HEK293 (cell line): ENCODE measurements at regions not wholly inside any gene's neighbourhood (a gene's known extent, or its start where the extent isn't known, plus 50 kb on each side); places are given as distances from the start of the nearest gene placed in this dataset.

Experiments used
- CTCF ChIA-PET: fragments of 350-600 bp; formaldehyde crosslinking; extraction: SDS; loops from one replicate; lab custom pipeline; 2021; ENCODE audit warnings: antibody characterized with exemption; lab: Yijun Ruan, JAX
- POLR2A ChIA-PET: fragments of 300-600 bp; formaldehyde crosslinking; extraction: SDS; loops from one replicate; lab custom pipeline; 2020; ENCODE audit warnings: antibody characterized with exemption, inconsistent platforms; lab: Yijun Ruan, JAX
- H3K27ac ChIP-seq: fragments of 200-500 bp; sonication (Bioruptor generic); 2 replicates; pipeline ENCODE4 v1.5.1; 2014; ENCODE audit warnings: low read depth, low read length, control low read depth, inconsistent platforms; ENCODE audit errors: extremely low read depth
- H3K36me3 ChIP-seq, 2 experiments: fragments of 200-500 bp in 1 of 2; sonication (Bioruptor generic) in 1 of 2; 1 replicate in 1 of 2; 2 replicates in 1 of 2; pipeline ENCODE4 v1.5.1; 2014 to 2017; ENCODE audit warnings: inconsistent platforms in 2 of 2, low read length in 2 of 2; ENCODE audit not compliant: control insufficient read depth in 2 of 2, insufficient read depth in 1 of 2
- H3K4me1 ChIP-seq: fragments of 200-500 bp; sonication (Bioruptor generic); 2 replicates; pipeline ENCODE4 v1.5.1; 2014; ENCODE audit warnings: mild to moderate bottlenecking, low read length, inconsistent platforms; ENCODE audit not compliant: control insufficient read depth, insufficient read depth
- H3K4me3 ChIP-seq: 2 replicates; pipeline ENCODE4 v1.5.1; 2011; ENCODE audit warnings: low read depth, mild to moderate bottlenecking, control low read depth, low read length, moderate library complexity
- H3K9me3 ChIP-seq: fragments of 200-500 bp; sonication (Bioruptor generic); 2 replicates; pipeline ENCODE4 v1.5.1; 2014; ENCODE audit warnings: low read depth, low read length, inconsistent platforms; ENCODE audit not compliant: control insufficient read depth, insufficient read depth
- GLI2 ChIP-seq: fragments of 450-650 bp; formaldehyde crosslinking; IDR thresholded peaks from 2 replicates; pipeline ENCODE4; 2017; ENCODE audit warnings: missing biosample characterization, missing genetic modification characterization, low read depth, borderline replicate concordance
- GLIS1 ChIP-seq: fragments of 450-650 bp; formaldehyde crosslinking; IDR thresholded peaks from 2 replicates; pipeline ENCODE4 v1.5.1; 2016; ENCODE audit warnings: missing biosample characterization, missing genetic modification characterization
- SP2 ChIP-seq: fragments of 450-650 bp; formaldehyde crosslinking; IDR thresholded peaks from 2 replicates; pipeline ENCODE4 v1.5.1; 2016; ENCODE audit warnings: missing biosample characterization, missing genetic modification characterization
- ZNF112 ChIP-seq: fragments of 450-650 bp; formaldehyde crosslinking; IDR thresholded peaks from 2 replicates; pipeline ENCODE4 v1.5.0; 2017; ENCODE audit warnings: missing biosample characterization, missing genetic modification characterization
- ZNF132 ChIP-seq: fragments of 450-650 bp; formaldehyde crosslinking; IDR thresholded peaks from 2 replicates; pipeline ENCODE4 v1.5.1; 2017; ENCODE audit warnings: missing biosample characterization, missing genetic modification characterization, borderline replicate concordance
- ZNF157 ChIP-seq: fragments of 450-650 bp; formaldehyde crosslinking; IDR thresholded peaks from 2 replicates; pipeline ENCODE4 v1.5.1; 2016; ENCODE audit warnings: missing biosample characterization, missing genetic modification characterization
- ZNF24 ChIP-seq: fragments of 450-650 bp; formaldehyde crosslinking; IDR thresholded peaks from 2 replicates; pipeline ENCODE4 v1.5.1; 2016; ENCODE audit warnings: missing biosample characterization, missing genetic modification characterization
- ZNF350 ChIP-seq: fragments of 450-650 bp; formaldehyde crosslinking; IDR thresholded peaks from 2 replicates; pipeline ENCODE4 v1.5.0; 2017; ENCODE audit warnings: missing biosample characterization, mild to moderate bottlenecking, missing genetic modification characterization
- ZNF544 ChIP-seq: fragments of 450-650 bp; formaldehyde crosslinking; IDR thresholded peaks from 2 replicates; pipeline ENCODE4 v1.5.0; 2017; ENCODE audit warnings: missing biosample characterization, missing genetic modification characterization
- ZNF629 ChIP-seq: fragments of 450-650 bp; formaldehyde crosslinking; IDR thresholded peaks from 2 replicates; pipeline ENCODE4 v1.5.1; 2017; ENCODE audit warnings: missing biosample characterization, missing genetic modification characterization
- ZNF677 ChIP-seq: fragments of 450-650 bp; IDR thresholded peaks from 2 replicates; pipeline ENCODE4 v1.5.0; 2018; ENCODE audit warnings: missing biosample characterization, mild to moderate bottlenecking, missing genetic modification characterization, moderate library complexity
- ZNF76 ChIP-seq: fragments of 450-650 bp; formaldehyde crosslinking; IDR thresholded peaks from 2 replicates; pipeline ENCODE4; 2016; ENCODE audit warnings: low read depth, missing biosample characterization, missing genetic modification characterization, borderline replicate concordance
- ZNF777 ChIP-seq: fragments of 450-650 bp; formaldehyde crosslinking; IDR thresholded peaks from 2 replicates; pipeline ENCODE4 v1.5.1; 2017; ENCODE audit warnings: missing biosample characterization, missing genetic modification characterization, borderline replicate concordance
- ZNF791 ChIP-seq: fragments of 450-650 bp; formaldehyde crosslinking; IDR thresholded peaks from 2 replicates; pipeline ENCODE4 v1.5.1; 2016; ENCODE audit warnings: missing biosample characterization, missing genetic modification characterization
- ZNF792 ChIP-seq: fragments of 450-650 bp; formaldehyde crosslinking; IDR thresholded peaks from 2 replicates; pipeline ENCODE4 v1.5.1; 2016; ENCODE audit warnings: missing biosample characterization, missing genetic modification characterization
- TF ChIP-seq, protein P1 (sequence below): fragments of 450-650 bp; formaldehyde crosslinking; IDR thresholded peaks from 2 replicates; pipeline ENCODE4 v1.5.1; 2016; ENCODE audit warnings: missing biosample characterization, missing genetic modification characterization
- TF ChIP-seq, protein P2 (sequence below): fragments of 450-650 bp; formaldehyde crosslinking; IDR thresholded peaks from 2 replicates; pipeline ENCODE4 v1.5.1; 2016; ENCODE audit warnings: missing biosample characterization, missing genetic modification characterization
- TF ChIP-seq, protein P3 (sequence below): fragments of 450-650 bp; formaldehyde crosslinking; IDR thresholded peaks from 2 replicates; pipeline ENCODE4 v1.5.1; 2016; ENCODE audit warnings: missing biosample characterization, missing genetic modification characterization
- TF ChIP-seq, protein P4 (sequence below): fragments of 450-650 bp; formaldehyde crosslinking; IDR thresholded peaks from 2 replicates; pipeline ENCODE4 v1.5.1; 2017; ENCODE audit warnings: missing biosample characterization, missing genetic modification characterization
- TF ChIP-seq, protein P5 (sequence below): fragments of 450-650 bp; formaldehyde crosslinking; IDR thresholded peaks from 2 replicates; pipeline ENCODE4 v1.5.1; 2016; ENCODE audit warnings: missing biosample characterization, missing genetic modification characterization
- TF ChIP-seq, protein P6 (sequence below): fragments of 450-650 bp; formaldehyde crosslinking; IDR thresholded peaks from 2 replicates; pipeline ENCODE4 v1.5.1; 2016; ENCODE audit warnings: missing biosample characterization, missing genetic modification characterization, low read depth
- TF ChIP-seq, protein P7 (sequence below): fragments of 450-650 bp; IDR thresholded peaks from 2 replicates; pipeline ENCODE4 v1.5.1; 2018; ENCODE audit warnings: missing biosample characterization, missing genetic modification characterization

DNA sequence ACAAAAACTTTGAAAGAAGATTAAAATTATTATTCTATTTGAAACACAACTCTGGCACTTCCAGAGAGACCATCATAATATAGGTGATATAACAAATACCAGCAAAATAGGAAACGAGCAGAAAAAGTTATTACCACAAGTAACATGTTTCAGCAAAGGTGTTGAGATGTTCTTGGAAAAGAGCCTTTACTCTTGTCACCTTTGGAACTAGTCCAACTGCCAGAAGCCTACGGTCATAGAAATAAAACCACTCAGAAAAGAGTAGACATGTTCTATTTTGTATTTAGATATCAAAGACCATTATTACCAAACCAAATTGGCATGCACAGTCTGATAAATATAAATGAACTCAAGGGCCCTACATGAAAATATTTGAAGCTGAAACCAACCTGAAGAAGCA, 145.0 kb upstream of the DMAC1 start (continued):
- no peak for TF ChIP-seq SP2 (tag by site-specific recombination)
- TF ChIP-seq, protein P1, sequence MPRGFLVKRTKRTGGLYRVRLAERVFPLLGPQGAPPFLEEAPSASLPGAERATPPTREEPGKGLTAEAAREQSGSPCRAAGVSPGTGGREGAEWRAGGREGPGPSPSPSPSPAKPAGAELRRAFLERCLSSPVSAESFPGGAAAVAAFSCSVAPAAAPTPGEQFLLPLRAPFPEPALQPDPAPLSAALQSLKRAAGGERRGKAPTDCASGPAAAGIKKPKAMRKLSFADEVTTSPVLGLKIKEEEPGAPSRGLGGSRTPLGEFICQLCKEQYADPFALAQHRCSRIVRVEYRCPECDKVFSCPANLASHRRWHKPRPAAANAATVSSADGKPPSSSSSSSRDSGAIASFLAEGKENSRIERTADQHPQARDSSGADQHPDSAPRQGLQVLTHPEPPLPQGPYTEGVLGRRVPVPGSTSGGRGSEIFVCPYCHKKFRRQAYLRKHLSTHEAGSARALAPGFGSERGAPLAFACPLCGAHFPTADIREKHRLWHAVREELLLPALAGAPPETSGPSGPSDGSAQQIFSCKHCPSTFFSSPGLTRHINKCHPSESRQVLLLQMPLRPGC: no peak

DNA sequence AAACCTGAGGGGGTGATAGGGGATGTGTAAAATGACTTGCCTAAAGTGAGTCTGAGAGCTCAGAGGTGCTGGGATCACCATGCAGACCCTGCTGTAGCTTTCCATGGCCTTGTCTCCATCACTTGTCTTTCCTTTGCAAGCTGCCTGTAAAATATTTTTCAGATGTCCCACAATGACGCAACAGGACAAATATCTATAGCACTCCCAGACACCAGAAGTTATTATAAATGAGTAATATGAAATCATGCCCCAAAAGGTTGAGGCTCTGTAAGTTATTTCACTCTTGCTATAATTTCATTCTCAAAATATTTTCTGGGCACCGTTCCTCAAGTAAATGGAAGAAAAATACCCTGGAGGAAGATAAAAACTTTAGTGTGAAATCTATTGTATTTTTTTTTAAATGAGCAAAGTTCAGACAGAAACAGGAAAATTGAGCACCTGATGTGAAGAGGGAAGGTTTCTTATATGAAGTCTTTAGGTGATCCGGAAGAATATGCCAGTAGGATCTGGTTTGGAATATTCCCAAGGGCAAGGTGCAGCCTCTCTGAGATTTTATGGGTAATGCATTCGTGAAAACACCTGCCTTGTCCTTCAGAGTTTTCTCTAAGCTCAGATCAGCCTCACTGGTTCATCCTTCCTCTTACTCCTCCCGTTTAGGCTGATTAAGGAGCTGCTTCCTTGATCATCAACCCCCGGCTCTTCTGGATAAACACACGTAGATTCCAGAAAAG, 138.3 kb upstream of the DMAC1 start:
- no peak overlapping the region for H3K27ac ChIP-seq
- H3K9me3 ChIP-seq: no peaks in the 10 kb centered on the region
- no peaks in the 10 kb centered on the region for H3K4me1 ChIP-seq
- CTCF ChIA-PET: no interaction called here
- TF ChIP-seq ZNF24 (tag by site-specific recombination): no peak
- TF ChIP-seq, protein P2, sequence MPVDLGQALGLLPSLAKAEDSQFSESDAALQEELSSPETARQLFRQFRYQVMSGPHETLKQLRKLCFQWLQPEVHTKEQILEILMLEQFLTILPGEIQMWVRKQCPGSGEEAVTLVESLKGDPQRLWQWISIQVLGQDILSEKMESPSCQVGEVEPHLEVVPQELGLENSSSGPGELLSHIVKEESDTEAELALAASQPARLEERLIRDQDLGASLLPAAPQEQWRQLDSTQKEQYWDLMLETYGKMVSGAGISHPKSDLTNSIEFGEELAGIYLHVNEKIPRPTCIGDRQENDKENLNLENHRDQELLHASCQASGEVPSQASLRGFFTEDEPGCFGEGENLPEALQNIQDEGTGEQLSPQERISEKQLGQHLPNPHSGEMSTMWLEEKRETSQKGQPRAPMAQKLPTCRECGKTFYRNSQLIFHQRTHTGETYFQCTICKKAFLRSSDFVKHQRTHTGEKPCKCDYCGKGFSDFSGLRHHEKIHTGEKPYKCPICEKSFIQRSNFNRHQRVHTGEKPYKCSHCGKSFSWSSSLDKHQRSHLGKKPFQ (tag by site-specific recombination): no peak
- no peak for TF ChIP-seq ZNF629 (tag by site-specific recombination)
- TF ChIP-seq ZNF791 (tag by site-specific recombination): no peak
- TF ChIP-seq ZNF677: no peak
- TF ChIP-seq, protein P3, sequence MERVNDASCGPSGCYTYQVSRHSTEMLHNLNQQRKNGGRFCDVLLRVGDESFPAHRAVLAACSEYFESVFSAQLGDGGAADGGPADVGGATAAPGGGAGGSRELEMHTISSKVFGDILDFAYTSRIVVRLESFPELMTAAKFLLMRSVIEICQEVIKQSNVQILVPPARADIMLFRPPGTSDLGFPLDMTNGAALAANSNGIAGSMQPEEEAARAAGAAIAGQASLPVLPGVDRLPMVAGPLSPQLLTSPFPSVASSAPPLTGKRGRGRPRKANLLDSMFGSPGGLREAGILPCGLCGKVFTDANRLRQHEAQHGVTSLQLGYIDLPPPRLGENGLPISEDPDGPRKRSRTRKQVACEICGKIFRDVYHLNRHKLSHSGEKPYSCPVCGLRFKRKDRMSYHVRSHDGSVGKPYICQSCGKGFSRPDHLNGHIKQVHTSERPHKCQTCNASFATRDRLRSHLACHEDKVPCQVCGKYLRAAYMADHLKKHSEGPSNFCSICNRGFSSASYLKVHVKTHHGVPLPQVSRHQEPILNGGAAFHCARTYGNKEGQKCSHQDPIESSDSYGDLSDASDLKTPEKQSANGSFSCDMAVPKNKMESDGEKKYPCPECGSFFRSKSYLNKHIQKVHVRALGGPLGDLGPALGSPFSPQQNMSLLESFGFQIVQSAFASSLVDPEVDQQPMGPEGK (tag by site-specific recombination): no peak
- TF ChIP-seq ZNF792 (tag by site-specific recombination): no peak
- no peak for TF ChIP-seq ZNF112 (tag by site-specific recombination)
- TF ChIP-seq ZNF76: no peak
- TF ChIP-seq, protein P4, sequence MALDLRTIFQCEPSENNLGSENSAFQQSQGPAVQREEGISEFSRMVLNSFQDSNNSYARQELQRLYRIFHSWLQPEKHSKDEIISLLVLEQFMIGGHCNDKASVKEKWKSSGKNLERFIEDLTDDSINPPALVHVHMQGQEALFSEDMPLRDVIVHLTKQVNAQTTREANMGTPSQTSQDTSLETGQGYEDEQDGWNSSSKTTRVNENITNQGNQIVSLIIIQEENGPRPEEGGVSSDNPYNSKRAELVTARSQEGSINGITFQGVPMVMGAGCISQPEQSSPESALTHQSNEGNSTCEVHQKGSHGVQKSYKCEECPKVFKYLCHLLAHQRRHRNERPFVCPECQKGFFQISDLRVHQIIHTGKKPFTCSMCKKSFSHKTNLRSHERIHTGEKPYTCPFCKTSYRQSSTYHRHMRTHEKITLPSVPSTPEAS (tag by site-specific recombination): no peak
- TF ChIP-seq ZNF350: no peak
- TF ChIP-seq ZNF544: no peak
- TF ChIP-seq, protein P5, sequence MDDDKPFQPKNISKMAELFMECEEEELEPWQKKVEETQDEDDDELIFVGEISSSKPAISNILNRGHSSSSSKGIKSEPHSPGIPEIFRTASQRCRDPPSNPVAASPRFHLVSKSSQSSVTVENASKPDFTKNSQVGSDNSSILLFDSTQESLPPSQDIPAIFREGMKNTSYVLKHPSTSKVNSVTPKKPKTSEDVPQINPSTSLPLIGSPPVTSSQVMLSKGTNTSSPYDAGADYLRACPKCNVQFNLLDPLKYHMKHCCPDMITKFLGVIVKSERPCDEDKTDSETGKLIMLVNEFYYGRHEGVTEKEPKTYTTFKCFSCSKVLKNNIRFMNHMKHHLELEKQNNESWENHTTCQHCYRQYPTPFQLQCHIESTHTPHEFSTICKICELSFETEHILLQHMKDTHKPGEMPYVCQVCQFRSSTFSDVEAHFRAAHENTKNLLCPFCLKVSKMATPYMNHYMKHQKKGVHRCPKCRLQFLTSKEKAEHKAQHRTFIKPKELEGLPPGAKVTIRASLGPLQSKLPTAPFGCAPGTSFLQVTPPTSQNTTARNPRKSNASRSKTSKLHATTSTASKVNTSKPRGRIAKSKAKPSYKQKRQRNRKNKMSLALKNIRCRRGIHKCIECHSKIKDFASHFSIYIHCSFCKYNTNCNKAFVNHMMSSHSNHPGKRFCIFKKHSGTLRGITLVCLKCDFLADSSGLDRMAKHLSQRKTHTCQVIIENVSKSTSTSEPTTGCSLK (tag by site-specific recombination): no peak
- TF ChIP-seq GLIS1 (tag by site-specific recombination): no peak
- TF ChIP-seq, protein P6, sequence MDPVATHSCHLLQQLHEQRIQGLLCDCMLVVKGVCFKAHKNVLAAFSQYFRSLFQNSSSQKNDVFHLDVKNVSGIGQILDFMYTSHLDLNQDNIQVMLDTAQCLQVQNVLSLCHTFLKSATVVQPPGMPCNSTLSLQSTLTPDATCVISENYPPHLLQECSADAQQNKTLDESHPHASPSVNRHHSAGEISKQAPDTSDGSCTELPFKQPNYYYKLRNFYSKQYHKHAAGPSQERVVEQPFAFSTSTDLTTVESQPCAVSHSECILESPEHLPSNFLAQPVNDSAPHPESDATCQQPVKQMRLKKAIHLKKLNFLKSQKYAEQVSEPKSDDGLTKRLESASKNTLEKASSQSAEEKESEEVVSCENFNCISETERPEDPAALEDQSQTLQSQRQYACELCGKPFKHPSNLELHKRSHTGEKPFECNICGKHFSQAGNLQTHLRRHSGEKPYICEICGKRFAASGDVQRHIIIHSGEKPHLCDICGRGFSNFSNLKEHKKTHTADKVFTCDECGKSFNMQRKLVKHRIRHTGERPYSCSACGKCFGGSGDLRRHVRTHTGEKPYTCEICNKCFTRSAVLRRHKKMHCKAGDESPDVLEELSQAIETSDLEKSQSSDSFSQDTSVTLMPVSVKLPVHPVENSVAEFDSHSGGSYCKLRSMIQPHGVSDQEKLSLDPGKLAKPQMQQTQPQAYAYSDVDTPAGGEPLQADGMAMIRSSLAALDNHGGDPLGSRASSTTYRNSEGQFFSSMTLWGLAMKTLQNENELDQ (tag by site-specific recombination): no peak
- no peak for TF ChIP-seq ZNF132 (tag by site-specific recombination)
- no peak for TF ChIP-seq ZNF777
- TF ChIP-seq GLI2 (tag by site-specific recombination): no peak
- TF ChIP-seq, protein P7, sequence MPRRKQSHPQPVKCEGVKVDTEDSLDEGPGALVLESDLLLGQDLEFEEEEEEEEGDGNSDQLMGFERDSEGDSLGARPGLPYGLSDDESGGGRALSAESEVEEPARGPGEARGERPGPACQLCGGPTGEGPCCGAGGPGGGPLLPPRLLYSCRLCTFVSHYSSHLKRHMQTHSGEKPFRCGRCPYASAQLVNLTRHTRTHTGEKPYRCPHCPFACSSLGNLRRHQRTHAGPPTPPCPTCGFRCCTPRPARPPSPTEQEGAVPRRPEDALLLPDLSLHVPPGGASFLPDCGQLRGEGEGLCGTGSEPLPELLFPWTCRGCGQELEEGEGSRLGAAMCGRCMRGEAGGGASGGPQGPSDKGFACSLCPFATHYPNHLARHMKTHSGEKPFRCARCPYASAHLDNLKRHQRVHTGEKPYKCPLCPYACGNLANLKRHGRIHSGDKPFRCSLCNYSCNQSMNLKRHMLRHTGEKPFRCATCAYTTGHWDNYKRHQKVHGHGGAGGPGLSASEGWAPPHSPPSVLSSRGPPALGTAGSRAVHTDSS (tag by site-specific recombination): no peak
- TF ChIP-seq ZNF157 (tag by site-specific recombination): no peak
- no peak overlapping the region for H3K4me3 ChIP-seq
- no peaks in the 10 kb centered on the region for H3K36me3 ChIP-seq
- POLR2A ChIA-PET: no interaction called here
